KG1 (cell line): ENCODE measurements at regions not wholly inside any gene's neighbourhood (a gene's known extent, or its start where the extent isn't known, plus 50 kb on each side); places are given as distances from the start of the nearest gene placed in this dataset.

Source experiments
- DNase-seq: peaks from one replicate; lab custom pipeline; 2025; lab: John Stamatoyannopoulos, UW

DNA sequence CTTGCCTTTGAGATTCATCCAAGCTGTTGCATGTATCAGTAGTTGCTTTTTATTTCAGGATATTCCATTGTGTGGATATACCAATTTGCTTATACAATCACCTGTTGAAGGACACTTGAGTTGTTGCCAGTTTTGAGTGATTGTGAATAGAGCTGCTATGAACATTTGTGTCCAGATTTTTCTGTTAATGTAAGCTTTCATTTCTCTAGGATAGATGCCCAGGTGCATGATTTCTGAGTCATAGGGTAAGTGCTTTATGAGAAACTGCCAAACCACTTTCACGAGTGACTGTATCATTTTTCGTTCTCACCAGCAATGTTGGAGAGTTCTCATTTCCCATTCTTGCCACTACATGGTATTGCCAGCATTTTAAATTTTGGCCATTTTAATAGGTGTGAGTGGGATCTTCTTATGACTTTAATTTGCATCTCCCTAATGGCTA is 434.6 kb upstream of the RGS6 start:
- no peak for DNase-seq

DNA sequence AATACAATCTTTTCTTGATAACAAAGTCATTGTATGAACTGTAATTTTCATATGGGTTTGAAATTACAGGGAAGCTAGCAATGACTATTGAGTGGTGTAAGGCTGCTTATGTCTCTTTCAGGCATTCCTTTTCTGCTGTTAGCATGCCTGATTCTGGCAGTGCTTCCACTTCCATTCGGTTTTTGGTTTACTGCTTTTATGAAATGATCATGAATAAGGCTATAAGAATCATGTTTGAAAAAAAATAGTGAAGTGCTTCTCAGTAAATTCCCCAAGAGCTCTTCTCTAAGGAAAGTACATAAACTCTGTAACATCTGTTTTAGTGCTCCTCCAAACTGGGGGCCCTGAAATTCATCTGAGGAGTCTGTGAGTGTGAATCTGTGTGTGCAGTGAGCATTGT is 434.0 kb upstream of the RGS6 start:
- no peak for DNase-seq

GRCh38 chr14:71499018-71499417 is 433.2 kb upstream of the RGS6 start:
- DNase-seq, result no peak

DNA sequence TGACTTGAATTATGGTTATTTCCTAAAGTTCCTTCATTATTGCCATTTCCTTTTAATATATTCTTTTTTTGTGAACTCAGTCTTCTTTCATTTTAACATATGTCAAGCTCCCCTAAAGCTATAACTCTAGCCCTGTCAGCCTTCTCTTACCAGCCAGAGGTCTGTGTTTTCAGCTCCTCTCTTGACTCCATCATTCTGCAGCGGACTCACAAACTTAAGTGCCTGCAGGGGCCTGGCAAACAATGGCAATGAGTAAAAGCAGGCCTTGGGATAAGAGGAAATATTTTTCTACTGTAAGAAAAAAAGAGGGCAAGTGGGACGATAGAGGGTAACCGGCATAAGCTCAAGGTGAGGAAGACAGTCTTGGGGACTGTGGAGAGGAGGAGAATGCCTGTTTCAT is 424.5 kb upstream of the RGS6 start:
- DNase-seq, result no peak

GRCh38 chr14:71508901-71509300 is 423.3 kb upstream of the RGS6 start:
- no peak for DNase-seq

DNA sequence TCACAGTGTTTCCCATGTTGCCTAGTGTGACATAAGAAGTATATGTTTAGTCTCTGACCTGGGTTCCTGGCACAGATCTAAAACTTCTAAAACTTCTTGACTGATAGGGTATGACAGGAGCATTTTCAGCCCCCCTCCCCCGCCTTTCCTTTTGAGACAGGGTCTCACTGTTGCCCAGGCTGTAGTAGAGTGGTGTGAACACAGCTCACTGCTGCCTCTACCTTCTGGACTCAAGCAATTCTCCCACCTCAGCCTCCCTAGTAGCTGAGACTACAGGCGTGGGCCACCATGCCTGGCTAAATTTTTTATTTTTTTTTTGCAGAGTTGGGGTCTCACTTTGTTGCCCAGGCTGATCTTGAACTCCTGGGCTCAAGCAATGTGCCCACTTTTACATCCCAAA is 421.1 kb upstream of the RGS6 start:
- no peak for DNase-seq

GRCh38 chr14:71514941-71515919 is 417.0 kb upstream of the RGS6 start:
- no peak for DNase-seq

GRCh38 chr14:71521238-71522135 is 410.7 kb upstream of the RGS6 start:
- DNase-seq, result no peak

DNA sequence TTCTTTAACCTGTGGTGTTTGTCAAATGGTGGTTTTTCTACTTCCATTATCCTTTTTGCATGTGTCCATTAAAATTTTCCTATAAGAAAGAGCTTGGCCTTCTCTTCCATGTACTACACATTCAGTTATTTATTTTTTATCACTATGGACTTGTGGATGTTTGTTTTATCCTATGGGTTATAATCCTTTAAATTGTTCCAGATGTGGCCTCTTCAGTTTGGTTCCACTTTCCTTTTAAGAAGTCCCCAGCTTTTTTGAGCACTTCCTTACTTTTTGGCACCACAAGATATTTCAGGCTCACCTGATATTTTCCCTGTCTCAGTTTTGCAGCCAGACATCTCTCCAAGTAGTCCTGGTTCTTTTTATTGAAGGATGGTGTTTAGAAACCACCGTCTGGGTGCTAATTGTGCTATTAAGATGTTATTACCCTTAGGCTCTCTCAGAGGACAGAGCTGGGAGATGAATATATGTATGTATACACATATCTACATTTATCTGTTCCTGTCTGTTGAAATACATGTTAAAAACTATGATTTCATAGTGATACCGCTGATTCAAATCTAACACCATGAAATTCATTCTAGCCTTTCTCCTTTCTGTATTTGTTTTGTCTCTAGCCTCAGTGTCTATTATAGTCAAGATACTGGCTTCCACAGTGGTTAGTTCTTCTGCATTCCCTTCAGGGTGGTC is 408.5 kb upstream of the RGS6 start:
- no peak for DNase-seq

DNA sequence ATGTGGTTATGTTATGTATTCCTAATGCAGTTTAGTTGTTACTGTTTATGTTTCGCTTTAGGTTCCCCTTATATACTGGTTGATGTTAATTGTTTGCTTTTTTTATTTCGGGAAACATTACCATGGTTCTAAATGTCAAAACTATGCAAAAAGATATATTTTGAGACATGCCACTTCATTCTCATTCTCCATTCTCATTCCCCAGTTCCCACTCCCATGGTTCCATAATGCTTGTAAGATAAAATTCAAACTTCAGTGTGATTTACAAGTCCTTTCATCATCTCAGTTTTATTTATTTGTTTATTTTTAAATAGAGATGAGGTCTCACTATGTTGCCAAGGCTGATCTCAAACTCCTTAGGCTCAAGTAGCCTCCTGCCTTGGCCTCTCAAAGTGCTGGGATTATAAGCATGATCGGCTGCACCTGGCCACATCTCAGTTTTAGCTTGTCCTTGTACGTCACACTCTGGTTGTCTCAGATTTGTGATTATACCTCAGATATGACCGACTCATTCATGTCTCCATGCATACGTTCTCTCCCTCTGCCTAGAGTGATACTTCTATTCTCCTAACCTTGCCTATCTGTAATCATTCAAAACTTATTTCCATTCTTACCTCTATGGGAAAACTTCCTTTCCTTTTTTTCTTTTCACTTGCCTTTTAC is 407.8 kb upstream of the RGS6 start:
- no peak for DNase-seq

DNA sequence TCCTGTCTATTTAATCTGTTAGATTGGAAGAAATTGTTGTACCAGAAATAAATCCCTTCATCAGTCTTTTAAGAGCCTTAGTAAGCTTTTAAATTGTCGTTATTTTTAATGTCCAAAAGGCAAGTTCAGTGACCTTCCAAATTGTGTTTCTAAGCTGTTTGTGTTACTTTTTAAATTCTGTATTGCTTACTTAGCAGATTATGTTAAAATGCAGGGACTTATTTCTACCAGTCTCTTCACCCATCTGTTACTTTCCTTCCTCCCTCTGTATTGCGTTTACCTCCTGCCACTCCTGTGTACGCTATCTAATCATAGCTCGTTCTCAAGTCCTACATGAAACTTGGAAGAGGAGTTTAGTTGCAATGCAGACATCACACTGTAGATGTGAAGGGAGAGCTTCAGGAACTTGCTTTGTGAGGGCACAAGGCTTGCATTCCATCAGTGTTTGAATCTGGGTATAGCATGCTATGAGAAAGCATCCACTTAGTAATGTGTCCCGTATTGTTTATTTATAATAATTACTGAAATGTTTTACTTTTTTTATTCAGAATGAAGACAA is 406.5 kb upstream of the RGS6 start:
- DNase-seq, result no peak

- DNase-seq, result no peak
Observed at GRCh38 chr14:71526388-71526787, 405.8 kb upstream of the RGS6 start.

GRCh38 chr14:71527838-71528237 is 404.4 kb upstream of the RGS6 start:
- no peak for DNase-seq

DNA sequence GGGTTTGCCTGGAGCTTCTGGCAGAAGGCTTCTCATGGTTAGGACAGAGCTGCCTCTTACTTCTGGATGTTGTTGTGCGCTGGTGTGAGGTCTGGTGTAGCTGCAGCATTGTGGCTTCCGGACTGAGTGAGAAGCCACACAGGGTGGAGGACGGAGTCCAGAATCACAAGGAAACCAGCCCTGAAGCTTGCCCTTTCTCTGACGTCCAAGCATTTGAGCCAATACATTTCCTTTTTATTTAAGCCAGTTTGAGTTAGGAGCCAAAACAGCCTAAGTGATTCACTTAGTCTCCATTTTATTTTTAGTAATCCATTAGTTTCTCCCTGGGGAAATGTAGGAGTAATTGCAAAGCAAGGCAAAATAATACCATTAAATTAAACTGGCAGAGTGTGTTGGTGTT is 402.4 kb upstream of the RGS6 start:
- no peak for DNase-seq

DNA sequence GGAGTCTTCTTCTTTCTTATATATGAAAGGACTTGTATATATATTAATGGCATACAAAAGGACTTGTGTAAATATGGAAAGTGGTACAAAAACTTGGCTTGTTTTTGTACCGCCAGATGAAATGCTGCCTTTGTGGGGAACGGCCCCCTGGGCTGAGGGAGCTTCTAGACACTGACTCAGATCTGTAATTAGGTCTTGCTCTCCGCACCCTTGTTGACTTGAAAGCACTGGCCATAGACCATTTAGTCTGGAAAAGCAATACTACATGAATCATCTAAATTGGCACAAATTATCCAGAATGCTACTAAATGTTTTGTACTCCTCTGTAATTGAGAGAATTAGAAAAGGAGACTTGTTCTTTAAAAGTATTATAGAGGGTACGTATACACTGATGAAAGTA is 399.9 kb upstream of the RGS6 start:
- no peak for DNase-seq

DNA sequence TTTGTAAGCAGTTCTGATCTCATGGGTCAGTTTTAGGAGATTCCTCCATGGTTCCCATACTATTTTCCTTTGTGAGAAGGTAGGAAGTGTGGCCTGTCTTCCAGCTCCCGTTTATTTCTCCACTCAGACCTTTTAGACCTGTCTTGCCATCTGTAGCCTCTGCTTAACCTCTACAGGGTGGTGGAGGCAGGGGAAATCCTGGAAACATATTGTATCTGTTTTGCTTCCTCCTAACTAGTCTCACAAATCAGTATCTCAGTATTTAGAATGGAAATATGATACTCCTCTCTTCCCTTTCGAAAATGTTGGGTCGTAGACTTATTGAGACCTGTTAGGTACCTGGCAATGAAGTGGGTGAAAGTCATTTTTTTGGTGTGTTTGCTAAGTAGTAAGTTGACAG is 399.4 kb upstream of the RGS6 start:
- DNase-seq, result no peak

DNA sequence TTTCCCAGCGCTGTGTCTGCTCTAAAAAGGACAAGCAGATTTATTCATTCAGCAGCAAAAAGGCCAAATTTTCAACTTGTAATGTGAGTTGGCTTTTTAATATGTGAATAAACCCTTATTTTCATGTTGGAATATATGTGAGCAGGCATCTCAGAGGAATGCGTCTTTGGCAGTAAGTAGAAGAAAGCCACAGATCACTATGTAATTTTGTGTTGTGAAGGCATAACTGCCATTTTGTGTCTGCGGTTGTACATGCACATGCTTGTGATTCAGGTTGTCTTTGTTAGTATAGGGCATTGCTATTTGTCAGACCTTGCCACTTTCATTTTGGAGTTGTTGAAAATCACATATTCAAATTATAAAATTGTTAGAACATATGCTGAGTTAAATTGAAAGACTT is 398.8 kb upstream of the RGS6 start:
- no peak for DNase-seq

GRCh38 chr14:71533800-71534199 is 398.4 kb upstream of the RGS6 start:
- no peak for DNase-seq

GRCh38 chr14:71534506-71534905 is 397.7 kb upstream of the RGS6 start:
- no peak for DNase-seq

DNA sequence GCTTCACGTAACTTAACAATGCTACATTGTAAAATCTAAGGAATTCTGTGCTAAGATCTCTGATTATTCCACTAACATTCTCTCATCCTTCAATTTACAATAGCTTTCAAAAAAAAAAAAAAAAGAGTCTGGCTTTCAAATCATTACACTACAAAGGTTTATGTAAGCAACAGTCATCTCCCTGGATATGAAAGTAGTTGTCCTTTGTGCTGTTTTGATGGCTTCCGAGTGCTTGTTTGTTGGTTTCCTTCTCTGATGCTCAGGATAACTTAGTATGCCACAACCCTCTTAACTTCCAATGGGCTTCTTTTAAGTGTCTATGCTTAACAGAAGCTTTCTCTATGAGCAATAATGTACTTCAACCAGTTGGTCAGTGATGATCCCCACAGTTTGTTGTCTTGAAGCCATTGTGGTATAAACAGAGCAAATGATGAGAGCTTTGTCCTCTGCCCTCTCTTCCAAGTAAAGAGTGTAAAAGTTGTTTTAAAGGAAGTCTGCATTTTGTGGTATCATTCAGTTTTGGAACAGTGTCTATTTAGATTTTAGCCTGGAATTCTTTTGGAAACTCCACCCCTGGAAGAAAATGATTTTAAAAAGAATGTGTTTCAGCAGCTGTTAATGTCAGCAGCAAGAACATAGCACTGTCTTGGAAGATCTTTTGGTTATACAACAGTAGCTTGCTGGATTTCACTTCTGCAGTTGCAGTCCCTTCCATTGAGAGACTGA is 396.1 kb upstream of the RGS6 start:
- no peak for DNase-seq
